ENCODE measurements at regions not wholly inside any gene's neighbourhood (a gene's known extent, or its start where the extent isn't known, plus 50 kb on each side); places are given as distances from the start of the nearest gene placed in this dataset.

DNA sequence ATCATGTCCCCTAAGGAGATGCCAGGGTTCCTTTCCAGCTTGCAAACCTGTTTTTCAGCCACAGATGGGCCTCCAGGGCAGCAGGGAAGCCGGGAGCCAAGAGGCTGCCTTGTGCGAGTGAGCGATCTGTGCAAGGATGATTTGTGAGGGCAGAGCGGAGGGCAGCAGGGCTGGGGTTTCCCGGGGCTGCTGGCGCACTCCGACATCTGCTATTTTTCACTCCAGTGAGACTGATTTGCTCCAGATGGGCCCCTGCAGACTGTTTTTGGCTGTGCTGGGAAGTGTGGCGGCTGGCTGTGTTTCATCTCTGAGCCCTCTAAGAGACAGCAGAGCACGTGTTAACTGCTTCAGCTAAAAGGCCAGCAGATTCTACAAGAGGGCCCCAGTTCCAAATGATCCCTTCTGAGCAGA, 466.2 kb downstream of the TYW1 start:
- TF ChIP-seq, protein P1, sequence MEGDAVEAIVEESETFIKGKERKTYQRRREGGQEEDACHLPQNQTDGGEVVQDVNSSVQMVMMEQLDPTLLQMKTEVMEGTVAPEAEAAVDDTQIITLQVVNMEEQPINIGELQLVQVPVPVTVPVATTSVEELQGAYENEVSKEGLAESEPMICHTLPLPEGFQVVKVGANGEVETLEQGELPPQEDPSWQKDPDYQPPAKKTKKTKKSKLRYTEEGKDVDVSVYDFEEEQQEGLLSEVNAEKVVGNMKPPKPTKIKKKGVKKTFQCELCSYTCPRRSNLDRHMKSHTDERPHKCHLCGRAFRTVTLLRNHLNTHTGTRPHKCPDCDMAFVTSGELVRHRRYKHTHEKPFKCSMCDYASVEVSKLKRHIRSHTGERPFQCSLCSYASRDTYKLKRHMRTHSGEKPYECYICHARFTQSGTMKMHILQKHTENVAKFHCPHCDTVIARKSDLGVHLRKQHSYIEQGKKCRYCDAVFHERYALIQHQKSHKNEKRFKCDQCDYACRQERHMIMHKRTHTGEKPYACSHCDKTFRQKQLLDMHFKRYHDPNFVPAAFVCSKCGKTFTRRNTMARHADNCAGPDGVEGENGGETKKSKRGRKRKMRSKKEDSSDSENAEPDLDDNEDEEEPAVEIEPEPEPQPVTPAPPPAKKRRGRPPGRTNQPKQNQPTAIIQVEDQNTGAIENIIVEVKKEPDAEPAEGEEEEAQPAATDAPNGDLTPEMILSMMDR (IDR thresholded peaks at IDR 0.05; ENCODE audit: low read length), result no peak
- TF ChIP-seq EZH2phosphoT487 (IDR thresholded peaks at IDR 0.05; ENCODE audit: low read length) (no peak), EZH2 (optimal IDR thresholded peaks at IDR 0.05; ENCODE audit: low read depth, low read length) (no peak)
